GM13976 (cell line): ENCODE measurements at regions not wholly inside any gene's neighbourhood (a gene's known extent, or its start where the extent isn't known, plus 50 kb on each side); places are given as distances from the start of the nearest gene placed in this dataset.

Experiments used
- DNase-seq: peaks from one replicate; pipeline ENCODE4 v3.0.0; 2012; ENCODE audit warnings: low spot score
- in situ Hi-C: fragments of 300-500 bp; cut with MboI; formaldehyde crosslinking; loops from one replicate; pipeline ENCODE4 v1.12.0; 2022; ENCODE audit warnings: low sequenced_read_pairs, mixed read lengths, inconsistent platforms; ENCODE audit not compliant: unreplicated experiment
- TF ChIP-seq, protein P1 (sequence below): IDR thresholded peaks from 2 replicates; pipeline ENCODE4 v1.5.1; 2012; ENCODE audit warnings: borderline replicate concordance, mild to moderate bottlenecking; ENCODE audit not compliant: insufficient read depth; ENCODE audit errors: extremely low read depth, missing control alignments, control extremely low read depth

DNA sequence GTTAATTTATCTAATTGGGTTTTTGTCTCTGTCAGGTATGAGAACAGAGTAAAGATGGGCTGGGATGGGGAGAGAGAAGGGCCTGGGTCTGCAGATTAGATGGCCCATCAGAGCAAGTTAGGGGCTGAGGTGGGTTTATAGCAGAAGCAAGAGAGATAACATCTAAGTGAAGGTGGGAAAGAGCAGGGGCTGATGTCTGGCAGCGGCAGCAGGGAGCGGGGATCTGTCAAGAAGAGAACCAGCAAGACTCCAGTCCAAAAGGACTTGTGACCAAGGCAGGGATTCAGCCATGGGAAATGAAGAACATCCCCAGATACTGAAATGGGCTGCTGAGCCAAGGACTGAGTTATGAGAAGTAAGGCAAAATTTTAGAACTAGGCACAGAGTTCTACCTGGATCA is 320.6 kb upstream of the TBL1XR1 start:
- no peak for DNase-seq
- TF ChIP-seq, protein P1, sequence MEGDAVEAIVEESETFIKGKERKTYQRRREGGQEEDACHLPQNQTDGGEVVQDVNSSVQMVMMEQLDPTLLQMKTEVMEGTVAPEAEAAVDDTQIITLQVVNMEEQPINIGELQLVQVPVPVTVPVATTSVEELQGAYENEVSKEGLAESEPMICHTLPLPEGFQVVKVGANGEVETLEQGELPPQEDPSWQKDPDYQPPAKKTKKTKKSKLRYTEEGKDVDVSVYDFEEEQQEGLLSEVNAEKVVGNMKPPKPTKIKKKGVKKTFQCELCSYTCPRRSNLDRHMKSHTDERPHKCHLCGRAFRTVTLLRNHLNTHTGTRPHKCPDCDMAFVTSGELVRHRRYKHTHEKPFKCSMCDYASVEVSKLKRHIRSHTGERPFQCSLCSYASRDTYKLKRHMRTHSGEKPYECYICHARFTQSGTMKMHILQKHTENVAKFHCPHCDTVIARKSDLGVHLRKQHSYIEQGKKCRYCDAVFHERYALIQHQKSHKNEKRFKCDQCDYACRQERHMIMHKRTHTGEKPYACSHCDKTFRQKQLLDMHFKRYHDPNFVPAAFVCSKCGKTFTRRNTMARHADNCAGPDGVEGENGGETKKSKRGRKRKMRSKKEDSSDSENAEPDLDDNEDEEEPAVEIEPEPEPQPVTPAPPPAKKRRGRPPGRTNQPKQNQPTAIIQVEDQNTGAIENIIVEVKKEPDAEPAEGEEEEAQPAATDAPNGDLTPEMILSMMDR = no peak
- in situ Hi-C loops = no loop called here

DNA sequence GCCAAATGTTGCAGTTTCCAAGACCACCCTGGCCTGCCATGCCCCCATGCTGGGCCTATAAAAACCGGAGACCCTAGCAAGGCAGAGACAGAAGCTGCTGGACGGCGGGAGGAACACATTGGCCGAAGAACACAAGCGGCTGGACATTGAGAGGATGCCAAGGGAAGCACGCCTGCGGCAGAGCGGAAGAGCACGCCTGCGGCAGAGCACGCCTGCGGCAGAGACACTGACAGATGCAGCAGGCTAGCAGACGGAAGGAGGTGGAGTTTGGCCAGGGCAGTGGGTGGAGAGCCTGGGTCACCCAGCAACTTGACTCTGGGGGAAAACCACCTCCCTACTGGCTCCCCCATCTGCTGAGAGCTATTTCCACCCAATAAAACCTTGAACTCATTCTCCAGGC is 322.3 kb upstream of the TBL1XR1 start:
- no peak for DNase-seq
- in situ Hi-C loops = no loop called here
- TF ChIP-seq, protein P1 = no peak

DNA sequence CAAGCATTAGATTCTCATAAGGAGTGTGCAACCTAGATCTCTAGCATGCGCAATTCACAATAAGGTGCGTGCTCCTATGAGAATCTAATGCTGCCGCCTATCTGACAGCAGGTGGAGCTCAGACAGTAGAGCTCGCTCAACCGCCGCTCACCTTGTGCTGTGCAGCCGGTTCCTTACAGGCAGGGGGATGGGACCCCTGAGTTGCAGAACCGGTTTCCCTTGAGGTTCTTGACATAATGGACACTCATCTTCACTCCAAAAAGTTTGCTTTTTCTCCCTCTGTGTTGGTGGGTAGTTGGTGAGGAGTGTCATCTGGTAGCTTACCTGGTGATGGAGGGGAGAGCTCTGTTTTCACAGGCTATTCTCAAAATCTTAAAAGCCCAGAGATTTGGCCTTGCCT is 324.0 kb upstream of the TBL1XR1 start:
- TF ChIP-seq, protein P1 = no peak
- in situ Hi-C loops = no loop called here
- DNase-seq = no peak

DNA sequence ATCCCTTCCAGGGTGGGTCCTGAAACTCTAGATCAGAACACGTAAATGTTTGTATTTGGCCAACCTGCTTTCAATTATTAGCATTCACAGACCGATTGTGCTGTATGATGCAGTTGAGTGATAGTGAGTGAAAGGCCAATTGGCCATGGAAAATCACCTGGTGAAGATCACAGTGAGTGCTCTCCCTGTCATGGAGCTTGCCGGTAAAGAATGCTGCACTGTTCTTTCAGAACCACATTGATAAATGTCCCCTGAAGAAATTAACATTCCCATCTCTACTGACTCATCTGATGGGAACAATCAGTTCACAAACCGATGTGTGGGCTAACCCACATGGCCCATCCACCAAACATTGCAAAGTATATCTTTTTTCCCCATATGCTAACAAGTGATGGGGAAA is 324.8 kb upstream of the TBL1XR1 start:
- TF ChIP-seq, protein P1 = no peak
- DNase-seq = no peak
- in situ Hi-C loops = no loop called here

DNA sequence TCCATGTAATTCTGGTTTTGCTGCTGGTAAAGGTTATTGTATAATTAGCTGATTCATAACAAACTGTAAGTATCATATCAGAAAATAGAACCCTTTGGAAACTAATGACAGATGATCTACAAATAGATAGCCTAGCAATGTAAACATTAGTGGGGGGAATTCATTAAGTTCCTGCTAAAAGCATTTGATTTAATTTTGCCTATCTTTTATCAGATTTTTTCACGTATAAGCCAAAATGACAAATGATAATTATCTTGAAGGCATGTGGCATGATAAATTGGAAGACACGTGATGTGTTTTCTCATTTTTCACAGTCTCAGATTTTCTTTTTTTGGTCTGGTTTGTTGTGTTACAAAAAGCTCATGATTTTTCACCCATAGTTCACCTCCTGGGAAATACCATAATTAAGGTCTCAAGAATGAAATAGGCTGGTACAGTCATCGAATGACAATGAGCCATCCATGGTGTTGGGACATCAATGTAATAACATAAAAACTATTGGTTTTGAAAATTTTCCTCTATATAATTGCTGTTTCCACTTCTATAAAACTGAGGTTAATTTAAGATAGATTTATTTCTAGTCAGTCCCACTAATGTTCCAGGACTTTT is 325.9 kb upstream of the TBL1XR1 start:
- TF ChIP-seq, protein P1 = no peak
- DNase-seq = no peak
- in situ Hi-C loops = no loop called here

DNA sequence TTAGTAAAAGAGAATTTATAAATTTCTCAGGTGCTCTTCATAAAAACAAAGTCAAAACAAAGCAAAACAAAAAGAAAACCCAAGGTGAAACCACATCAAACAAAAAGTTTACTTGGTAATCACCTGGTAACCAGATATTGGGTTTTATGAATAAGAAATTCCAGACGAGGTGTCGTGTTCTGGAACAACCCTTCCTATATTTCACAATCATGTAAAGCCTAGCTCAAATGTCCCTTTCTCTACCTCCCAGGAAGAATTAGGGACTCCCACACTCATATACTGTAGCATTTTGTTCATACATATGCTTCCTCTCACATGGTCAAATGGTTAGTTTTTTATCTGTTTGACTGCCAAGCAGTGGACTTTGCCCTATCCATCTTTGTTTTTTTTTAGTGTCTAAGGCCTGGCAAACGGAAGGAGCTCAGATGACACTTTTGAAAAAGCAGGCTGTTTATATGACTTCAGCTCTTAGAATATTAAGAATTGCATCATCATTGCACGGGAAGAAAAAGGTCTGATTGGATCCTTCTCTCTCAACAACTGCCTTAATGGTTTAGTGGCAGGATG is 326.7 kb upstream of the TBL1XR1 start:
- DNase-seq = no peak
- in situ Hi-C loops = no loop called here
- TF ChIP-seq, protein P1 = no peak
